T-cell (primary cell): ENCODE measurements at regions not wholly inside any gene's neighbourhood (a gene's known extent, or its start where the extent isn't known, plus 50 kb on each side); places are given as distances from the start of the nearest gene placed in this dataset.

Source experiments
- ATAC-seq, 4 experiments: fragments of 200-7000 bp in 3 of 4; fragments of 150-1000 bp in 1 of 4; cut with Tn5 transposase; replicated peaks in 1 of 4; 1 replicate in 3 of 4; 2 replicates in 1 of 4; pipeline ENCODE4 v1.10.0; 2021; ENCODE audit warnings: moderate library complexity in 3 of 4, mild to moderate bottlenecking in 2 of 4, moderate number of reproducible peaks in 1 of 4
- CTCF ChIA-PET, 2 donors: fragments of 300-600 bp; sonication (Branson Sonifier 250); formaldehyde crosslinking; loops; one replicate each; lab custom pipeline; 2022; ENCODE audit warnings: antibody characterized with exemption in 2 of 2; lab: Charles Lee
- POLR2A ChIA-PET, 2 donors: fragments of 300-600 bp; sonication (Branson Sonifier 250); formaldehyde crosslinking; loops; one replicate each; lab custom pipeline; 2022; ENCODE audit warnings: antibody characterized with exemption in 2 of 2; lab: Charles Lee
- DNase-seq, 35 experiments: peaks; one replicate each; pipeline versions ENCODE4 v3.0.0 to v3.0.0-alpha.2; 2013 to 2023
- H3K27ac ChIP-seq: one replicate; pipeline ENCODE4 v1.5.1; 2013; ENCODE audit warnings: low read length
- H3K27me3 ChIP-seq, 2 experiments: replicated peaks in 1 of 2; 1 replicate in 1 of 2; 2 replicates in 1 of 2; pipeline versions ENCODE4 v1.6.1 to v1.7.0; 2013; ENCODE audit warnings: low read length in 1 of 2, mixed read lengths in 1 of 2; ENCODE audit not compliant: control insufficient read depth in 2 of 2, insufficient read depth in 2 of 2; ENCODE audit errors: extremely low read depth in 1 of 2
- H3K36me3 ChIP-seq, 2 donors: 1 replicate in 1 of 2; 2 replicates in 1 of 2; pipeline versions ENCODE4 v1.6.1 to v1.7.0; 2013; ENCODE audit warnings: low read length in 1 of 2; ENCODE audit not compliant: control insufficient read depth in 2 of 2, insufficient read depth in 1 of 2; ENCODE audit errors: extremely low read depth in 1 of 2
- H3K4me1 ChIP-seq, 2 experiments: 1 replicate in 1 of 2; 2 replicates in 1 of 2; pipeline versions ENCODE4 v1.6.1 to v1.7.0; 2013; ENCODE audit warnings: low read length in 2 of 2, mixed read lengths in 1 of 2; ENCODE audit not compliant: insufficient read depth in 2 of 2, control insufficient read depth in 1 of 2; ENCODE audit errors: extremely low read depth in 1 of 2
- H3K4me3 ChIP-seq, 2 donors: 1 replicate in 1 of 2; 2 replicates in 1 of 2; pipeline versions ENCODE4 v1.5.1 to v1.7.0; 2013; ENCODE audit warnings: mild to moderate bottlenecking in 2 of 2, low read length in 1 of 2, moderate library complexity in 1 of 2; ENCODE audit not compliant: control insufficient read depth in 1 of 2; ENCODE audit errors: extremely low read depth in 1 of 2
- H3K9me3 ChIP-seq: 2 replicates; pipeline ENCODE4 v1.7.0; 2013
- H3K27ac Mint-ChIP-seq, 2 donors: one replicate each; pipeline ENCODE4 v1.8.0; 2020 to 2021; ENCODE audit warnings: mild to moderate bottlenecking in 2 of 2, mixed read lengths in 2 of 2
- H3K27me3 Mint-ChIP-seq, 2 donors: one replicate each; pipeline ENCODE4 v1.8.0; 2021 to 2022; ENCODE audit warnings: mixed read lengths in 2 of 2
- H3K36me3 Mint-ChIP-seq: one replicate; pipeline ENCODE4 v1.8.0; 2021; ENCODE audit warnings: mixed read lengths
- H3K4me1 Mint-ChIP-seq, 3 donors: one replicate each; pipeline ENCODE4 v1.8.0; 2020 to 2022; ENCODE audit warnings: mixed read lengths in 3 of 3, mild to moderate bottlenecking in 1 of 3
- H3K4me3 Mint-ChIP-seq, 3 donors: one replicate each; pipeline ENCODE4 v1.8.0; 2020 to 2022; ENCODE audit warnings: mild to moderate bottlenecking in 3 of 3, mixed read lengths in 3 of 3, moderate library complexity in 3 of 3
- H3K9me3 Mint-ChIP-seq, 3 donors: one replicate each; pipeline ENCODE4 v1.8.0; 2020 to 2022; ENCODE audit warnings: mixed read lengths in 3 of 3
- WGBS: methylation state at CpG from one replicate; pipeline ENCODE4 v1.1.5; 2013; ENCODE audit warnings: missing lambda C conversion rate; ENCODE audit not compliant: insufficient coverage; 5-methylcytosine and 5-hydroxymethylcytosine counted together

GRCh38 chr16:22969567-22969966 is 155.6 kb downstream of the HS3ST2 start:
- DNase-seq (no peak), ATAC-seq (no peak)
- Histone ChIP-seq H3K4me1 (no peaks in the 10 kb centered on the region), H3K27ac (no peak overlapping the region), H3K36me3 (no peaks in the 10 kb centered on the region), H3K4me3 (no peak overlapping the region), H3K9me3 (no peaks in the 10 kb centered on the region), H3K27me3 (peaks cover 0 to 7% of the 10 kb centered on the region in 2 experiments)
- ChIA-PET CTCF (no interaction called here), POLR2A (no interaction called here)
- 40% methylated on average over 2 of the region's 3 CpGs for WGBS
- H3K4me3 Mint-ChIP-seq, result no peak overlapping the region
- H3K27me3 Mint-ChIP-seq, result peaks cover 26 to 43% of the 10 kb centered on the region in 2 donors
- H3K27ac Mint-ChIP-seq, result no peak overlapping the region
- H3K4me1 Mint-ChIP-seq, result no peaks in the 10 kb centered on the region
- H3K36me3 Mint-ChIP-seq, result no peaks in the 10 kb centered on the region
- H3K9me3 Mint-ChIP-seq, result peaks cover 0 to 4% (median 0%) of the 10 kb centered on the region in 3 donors

- no peak overlapping the region for H3K27ac ChIP-seq
- peaks cover 0 to 5% of the 10 kb centered on the region in 2 experiments for H3K27me3 ChIP-seq
- ATAC-seq, result no peak
- no peaks in the 10 kb centered on the region for H3K9me3 ChIP-seq
- no peak overlapping the region for H3K4me3 Mint-ChIP-seq
- POLR2A ChIA-PET, result no interaction called here
- no peak overlapping the region for H3K4me3 ChIP-seq
- H3K27ac Mint-ChIP-seq, result no peak overlapping the region
- H3K9me3 Mint-ChIP-seq, result peaks cover 0 to 4% (median 0%) of the 10 kb centered on the region in 3 donors
- no peak for DNase-seq
- H3K4me1 ChIP-seq, result no peaks in the 10 kb centered on the region
- no peaks in the 10 kb centered on the region for H3K36me3 Mint-ChIP-seq
- no peaks in the 10 kb centered on the region for H3K36me3 ChIP-seq
- CTCF ChIA-PET, result no interaction called here
- H3K27me3 Mint-ChIP-seq, result peaks cover 28 to 44% of the 10 kb centered on the region in 2 donors
- no CpG with 5 or more reads among the region's 3 CpGs for WGBS
- H3K4me1 Mint-ChIP-seq, result no peaks in the 10 kb centered on the region
Measured at GRCh38 chr16:22968931-22969330, 155.0 kb downstream of the HS3ST2 start.

GRCh38 chr16:22967521-22968095 is 153.6 kb downstream of the HS3ST2 start:
- no peaks in the 10 kb centered on the region for H3K36me3 Mint-ChIP-seq
- Histone ChIP-seq H3K36me3 (no peaks in the 10 kb centered on the region), H3K4me3 (no peak overlapping the region), H3K9me3 (no peaks in the 10 kb centered on the region), H3K27me3 (peaks cover 0 to 8% of the 10 kb centered on the region in 2 experiments), H3K27ac (no peak overlapping the region), H3K4me1 (no peaks in the 10 kb centered on the region)
- H3K27ac Mint-ChIP-seq, result no peak overlapping the region
- ChIA-PET CTCF (no interaction called here), POLR2A (no interaction called here)
- H3K9me3 Mint-ChIP-seq, result peaks cover 0 to 4% (median 2%) of the 10 kb centered on the region in 3 donors
- H3K4me3 Mint-ChIP-seq, result no peak overlapping the region
- ATAC-seq, result no peak
- H3K27me3 Mint-ChIP-seq, result peaks cover 36 to 47% of the 10 kb centered on the region in 2 donors
- no peaks in the 10 kb centered on the region for H3K4me1 Mint-ChIP-seq
- DNase-seq, result no peak
- WGBS, result 80% methylated on average over 1 of the region's 1 CpG
